ENCODE measurements at regions not wholly inside any gene's neighbourhood (a gene's known extent, or its start where the extent isn't known, plus 50 kb on each side); places are given as distances from the start of the nearest gene placed in this dataset.

GRCh38 chr17:27396045-27396444 lies 60.2 kb upstream of the KSR1 start:
- DNase-seq (ENCODE audit: low read depth) = no peak

- no peak for DNase-seq (ENCODE audit: low read depth)
Observed at GRCh38 chr17:27396941-27397340, 59.3 kb upstream of the KSR1 start.

- no peak for DNase-seq (ENCODE audit: low read depth)
Observed at GRCh38 chr17:27398691-27399090, 57.6 kb upstream of the KSR1 start.

GRCh38 chr17:27400991-27401390 lies 55.3 kb upstream of the KSR1 start:
- DNase-seq (ENCODE audit: low read depth) = no peak

GRCh38 chr17:27402943-27403342 lies 53.3 kb upstream of the KSR1 start:
- no peak for DNase-seq (ENCODE audit: low read depth)

GRCh38 chr17:27403480-27404005 lies 52.7 kb upstream of the KSR1 start:
- DNase-seq (ENCODE audit: low read depth) = no peak

GRCh38 chr17:27404676-27405075 lies 51.6 kb upstream of the KSR1 start:
- DNase-seq (ENCODE audit: low read depth) = no peak
